Suprapubic skin (tissue), 4 donors: ENCODE measurements at regions not wholly inside any gene's neighbourhood (a gene's known extent, or its start where the extent isn't known, plus 50 kb on each side); places are given as distances from the start of the nearest gene placed in this dataset.

Experiments used
- DNase-seq, 2 donors: peaks; one replicate each; pipeline ENCODE4 v3.0.0-alpha.2; 2019; ENCODE audit warnings: low spot score in 2 of 2
- H3K27ac ChIP-seq: fragments of 200-600 bp; sonication (generic); one replicate; pipeline ENCODE4 v1.5.1; 2019
- H3K27me3 ChIP-seq: fragments of 200-600 bp; sonication (generic); one replicate; pipeline ENCODE4 v1.5.1; 2019
- H3K36me3 ChIP-seq: fragments of 200-600 bp; sonication (generic); one replicate; pipeline ENCODE4 v1.5.1; 2019
- H3K4me1 ChIP-seq: fragments of 200-600 bp; sonication (generic); one replicate; pipeline ENCODE4 v1.5.1; 2019
- H3K4me3 ChIP-seq: fragments of 200-600 bp; sonication (generic); one replicate; pipeline ENCODE4 v1.5.1; 2019; ENCODE audit warnings: mild to moderate bottlenecking
- H3K9me3 ChIP-seq: fragments of 200-600 bp; sonication (generic); one replicate; pipeline ENCODE4 v1.5.1; 2019
- CTCF ChIP-seq, 2 donors: fragments of 200-600 bp in 1 of 2; fragments of 450-650 bp in 1 of 2; sonication (generic) in 1 of 2; IDR thresholded peaks; one replicate each; pipeline ENCODE4 v1.5.1; 2016 to 2019; ENCODE audit warnings: antibody characterized with exemption in 2 of 2, mild to moderate bottlenecking in 1 of 2, moderate library complexity in 1 of 2
- EP300 ChIP-seq: sonication (generic); formaldehyde crosslinking; IDR thresholded peaks from one replicate; pipeline ENCODE4 v1.6.1; 2017; ENCODE audit warnings: antibody characterized with exemption
- POLR2A ChIP-seq, 2 donors: fragments of 450-650 bp; IDR thresholded peaks; one replicate each; pipeline ENCODE4 v1.6.1; 2017; ENCODE audit warnings: antibody characterized with exemption in 2 of 2, mild to moderate bottlenecking in 2 of 2, moderate library complexity in 2 of 2
- POLR2AphosphoS5 ChIP-seq, 3 donors: sonication (generic); formaldehyde crosslinking; IDR thresholded peaks; one replicate each; pipeline ENCODE4 v1.6.1; 2017; ENCODE audit warnings: antibody characterized with exemption in 3 of 3
- WGBS: methylation state at CpG from one replicate; pipeline ENCODE4 v1.1.5; 2018; 5-methylcytosine and 5-hydroxymethylcytosine counted together

- no peak overlapping the region for H3K27ac ChIP-seq
- H3K27me3 ChIP-seq: peaks cover 20% of the 10 kb centered on the region
- TF ChIP-seq POLR2AphosphoS5 (IDR thresholded peaks at IDR 0.05): no peak
- no peak for TF ChIP-seq POLR2A (IDR thresholded peaks at IDR 0.05)
- TF ChIP-seq EP300: no peak
- no peak for TF ChIP-seq CTCF (IDR thresholded peaks at IDR 0.05)
- DNase-seq: no peak
- no peaks in the 10 kb centered on the region for H3K36me3 ChIP-seq
- H3K4me3 ChIP-seq: peak overlapping the region; percentile 63
- H3K9me3 ChIP-seq: no peaks in the 10 kb centered on the region
- WGBS: 7% methylated on average over 21 of the region's 42 CpGs
- H3K4me1 ChIP-seq: peaks cover 23% of the 10 kb centered on the region
These were observed 53.8 kb upstream of the POLR1H start for GRCh38 chr6:30007132-30007764.

- no peaks in the 10 kb centered on the region for H3K9me3 ChIP-seq
- H3K27ac ChIP-seq: no peak overlapping the region
- H3K27me3 ChIP-seq: peaks cover 20% of the 10 kb centered on the region
- peaks cover 23% of the 10 kb centered on the region for H3K4me1 ChIP-seq
- no peak overlapping the region for H3K4me3 ChIP-seq
- TF ChIP-seq CTCF (IDR thresholded peaks at IDR 0.05) (no peak), POLR2A (IDR thresholded peaks at IDR 0.05) (no peak), EP300 (no peak), POLR2AphosphoS5 (IDR thresholded peaks at IDR 0.05) (no peak)
- no peaks in the 10 kb centered on the region for H3K36me3 ChIP-seq
- DNase-seq: no peak
- WGBS: 96% methylated on average over 3 of the region's 3 CpGs
These were observed 52.0 kb upstream of the POLR1H start for GRCh38 chr6:30009113-30009512.
